A673 (cell line): ENCODE measurements at regions not wholly inside any gene's neighbourhood (a gene's known extent, or its start where the extent isn't known, plus 50 kb on each side); places are given as distances from the start of the nearest gene placed in this dataset.
A peak's percentile ranks its signal among the peaks of the same experiment; 100 is the strongest.

ENCODE experiments used
- BruUV-seq: library from RNA; stranded (reverse); fragments of 400-500 nt; replicated peaks from 2 replicates; lab custom pipeline; 2021; lab: Mats Ljungman, UMichigan
- CTCF ChIA-PET: fragments of 300-600 bp; sonication (Branson Sonifier 250); formaldehyde crosslinking; loops from one replicate; lab custom pipeline; 2022; ENCODE audit warnings: antibody characterized with exemption; lab: Charles Lee
- POLR2A ChIA-PET: fragments of 300-600 bp; sonication (Branson Sonifier 250); formaldehyde crosslinking; loops from one replicate; lab custom pipeline; 2022; ENCODE audit warnings: antibody characterized with exemption; ENCODE audit not compliant: low non-redundant PET; lab: Charles Lee
- DNase-seq: peaks from one replicate; pipeline ENCODE4 v3.0.0-alpha.2; 2015; ENCODE audit warnings: low spot score
- H3K27ac ChIP-seq: fragments of 200-600 bp; sonication (generic); 2 replicates; pipeline ENCODE4 v1.5.1; 2016; ENCODE audit warnings: mixed run types, low read depth, mild to moderate bottlenecking, mixed read lengths, antibody characterized with exemption, low read length; ENCODE audit not compliant: poor library complexity, severe bottlenecking
- H3K27me3 ChIP-seq: fragments of 200-600 bp; sonication (generic); replicated peaks from 2 replicates; pipeline ENCODE4 v1.6.1; 2017; ENCODE audit warnings: mixed run types, low read depth, mild to moderate bottlenecking, mixed read lengths, antibody characterized with exemption, low read length; ENCODE audit not compliant: insufficient read depth, poor library complexity
- H3K36me3 ChIP-seq: fragments of 200-600 bp; sonication (generic); 2 replicates; pipeline ENCODE4 v1.6.1; 2016; ENCODE audit warnings: mixed run types, mild to moderate bottlenecking, mixed read lengths, antibody characterized with exemption, low read length; ENCODE audit not compliant: insufficient read depth, poor library complexity, severe bottlenecking
- H3K4me1 ChIP-seq: fragments of 200-600 bp; sonication (generic); 2 replicates; pipeline ENCODE4 v1.6.1; 2017; ENCODE audit warnings: mixed run types, mild to moderate bottlenecking, mixed read lengths, antibody characterized with exemption, low read length; ENCODE audit not compliant: insufficient read depth, poor library complexity, severe bottlenecking
- H3K4me3 ChIP-seq: fragments of 200-600 bp; sonication (generic); 2 replicates; pipeline ENCODE4 v1.5.1; 2016; ENCODE audit warnings: low read depth, mixed run types, mild to moderate bottlenecking, mixed read lengths, low read length; ENCODE audit not compliant: poor library complexity, severe bottlenecking
- H3K9me3 ChIP-seq: fragments of 200-600 bp; sonication (generic); 2 replicates; pipeline ENCODE4 v1.6.1; 2016; ENCODE audit warnings: mixed run types, low read depth, mild to moderate bottlenecking, mixed read lengths, antibody characterized with exemption, low read length; ENCODE audit not compliant: poor library complexity, severe bottlenecking
- CTCF ChIP-seq: fragments of 300-800, 200-600 bp; sonication (generic); conservative IDR thresholded peaks from 2 replicates; pipeline ENCODE4 v1.5.1; 2017; ENCODE audit warnings: low read depth, mild to moderate bottlenecking, antibody characterized with exemption, low read length, moderate library complexity, mixed read lengths
- EZH2 ChIP-seq: fragments of 200-600 bp; sonication (generic); IDR thresholded peaks from 2 replicates; pipeline ENCODE4 v1.6.1; 2017; ENCODE audit warnings: borderline replicate concordance, low read depth, mild to moderate bottlenecking, mixed read lengths, antibody characterized with exemption, low read length; ENCODE audit not compliant: poor library complexity, severe bottlenecking
- intact Hi-C: fragments of 100-400 bp; cut with micrococcal nuclease; formaldehyde crosslinking; loops from one replicate; pipeline ENCODE4 v1.10.0; 2022; ENCODE audit not compliant: unreplicated experiment

GRCh38 chr10:107728807-107729206 is 564.3 kb upstream of the SORCS1 start:
- Histone ChIP-seq H3K27ac (no peak overlapping the region), H3K36me3 (no peaks in the 10 kb centered on the region), H3K4me1 (no peaks in the 10 kb centered on the region), H3K9me3 (no peaks in the 10 kb centered on the region), H3K4me3 (no peak overlapping the region), H3K27me3 (no peaks in the 10 kb centered on the region)
- ChIA-PET POLR2A (no interaction called here), CTCF (no interaction called here)
- BruUV-seq = no TSS peak
- TF ChIP-seq CTCF (no peak), EZH2 (no peak)
- DNase-seq = no peak
- intact Hi-C loops = no loop called here

DNA sequence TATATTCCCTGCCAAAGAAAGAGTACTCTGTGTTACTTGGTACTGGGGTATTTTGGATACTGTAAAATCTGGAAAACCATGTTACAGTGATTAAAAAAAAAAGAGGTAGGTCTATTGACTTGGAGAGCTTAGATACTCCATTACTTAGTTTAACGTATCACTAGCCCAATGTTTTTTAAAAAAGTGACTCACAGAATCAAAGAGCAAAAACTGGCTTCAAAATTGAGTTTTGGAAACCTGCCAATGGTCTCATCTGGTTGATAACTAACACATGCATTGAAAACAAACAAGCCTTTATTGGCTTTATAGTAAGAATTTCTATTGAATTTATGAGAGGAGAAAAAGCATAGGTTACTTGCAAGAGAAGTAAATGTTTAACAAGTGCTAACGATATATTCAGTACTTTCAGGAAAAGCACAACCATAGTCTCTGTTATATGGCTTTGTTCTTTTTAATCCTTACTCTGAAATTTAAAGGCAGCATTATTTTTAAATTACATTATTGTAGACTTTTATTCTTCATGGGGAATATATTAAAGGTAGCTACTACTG is 563.3 kb upstream of the SORCS1 start:
- no peaks in the 10 kb centered on the region for H3K36me3 ChIP-seq
- ChIA-PET CTCF (no interaction called here), POLR2A (no interaction called here)
- no peaks in the 10 kb centered on the region for H3K4me1 ChIP-seq
- H3K27me3 ChIP-seq = no peaks in the 10 kb centered on the region
- TF ChIP-seq CTCF (no peak), EZH2 (no peak)
- no TSS peak for BruUV-seq
- H3K4me3 ChIP-seq = no peak overlapping the region
- H3K9me3 ChIP-seq = no peaks in the 10 kb centered on the region
- H3K27ac ChIP-seq = no peak overlapping the region
- intact Hi-C loops = no loop called here
- peak; percentile 29 for DNase-seq

GRCh38 chr10:107718864-107719263 is 554.4 kb upstream of the SORCS1 start:
- ChIA-PET CTCF (no interaction called here), POLR2A (no interaction called here)
- intact Hi-C loops = no loop called here

More at GRCh38 chr10:107718864-107719263, 554.4 kb upstream of the SORCS1 start:
- BruUV-seq = no TSS peak
- DNase-seq = no peak
- H3K27ac ChIP-seq = no peak overlapping the region
- peaks cover 10% of the 10 kb centered on the region for H3K27me3 ChIP-seq
- TF ChIP-seq EZH2 (no peak), CTCF (no peak)
- no peaks in the 10 kb centered on the region for H3K36me3 ChIP-seq
- H3K9me3 ChIP-seq = no peaks in the 10 kb centered on the region
- no peaks in the 10 kb centered on the region for H3K4me1 ChIP-seq
- no peak overlapping the region for H3K4me3 ChIP-seq
